Activated T-cell treated with anti-CD3 and anti-CD28 coated beads, Interleukin-2, amount 50 U/mL, for 24 hours (primary cell): ENCODE measurements at regions not wholly inside any gene's neighbourhood (a gene's known extent, or its start where the extent isn't known, plus 50 kb on each side); places are given as distances from the start of the nearest gene placed in this dataset.

Experiments used
- DNase-seq: peaks from one replicate; pipeline ENCODE4 v3.0.0-alpha.2; 2020
- H3K27ac Mint-ChIP-seq: 2 replicates; pipeline ENCODE4 v1.8.0; 2020; ENCODE audit warnings: mild to moderate bottlenecking, mixed read lengths
- H3K27me3 Mint-ChIP-seq: 2 replicates; pipeline ENCODE4 v1.8.0; 2020; ENCODE audit warnings: mixed read lengths
- H3K36me3 Mint-ChIP-seq: 2 replicates; pipeline ENCODE4 v1.8.0; 2020; ENCODE audit warnings: low read depth, mixed read lengths
- H3K4me1 Mint-ChIP-seq: 2 replicates; pipeline ENCODE4 v1.8.0; 2020; ENCODE audit warnings: low read depth, mixed read lengths
- H3K4me3 Mint-ChIP-seq: 2 replicates; pipeline ENCODE4 v1.8.0; 2020; ENCODE audit warnings: mild to moderate bottlenecking, moderate library complexity, mixed read lengths
- H3K9me3 Mint-ChIP-seq: 2 replicates; pipeline ENCODE4 v1.8.0; 2020; ENCODE audit warnings: mixed read lengths

GRCh38 chr1:83581747-83582146 lies 417.2 kb downstream of the TTLL7 start:
- Mint-ChIP-seq H3K36me3 (no peaks in the 10 kb centered on the region), H3K27ac (no peak overlapping the region), H3K9me3 (peaks cover 4% of the 10 kb centered on the region), H3K27me3 (no peaks in the 10 kb centered on the region), H3K4me1 (peaks cover 3% of the 10 kb centered on the region), H3K4me3 (no peak overlapping the region)
- DNase-seq, result no peak

- Mint-ChIP-seq H3K4me3 (no peak overlapping the region), H3K36me3 (no peaks in the 10 kb centered on the region), H3K4me1 (no peaks in the 10 kb centered on the region)
These were observed 424.1 kb downstream of the TTLL7 start for GRCh38 chr1:83574791-83575190.

GRCh38 chr1:83573776-83574175 lies 425.2 kb downstream of the TTLL7 start:
- Mint-ChIP-seq H3K4me3 (no peak overlapping the region), H3K36me3 (no peaks in the 10 kb centered on the region), H3K4me1 (no peaks in the 10 kb centered on the region), H3K27ac (no peak overlapping the region), H3K27me3 (no peaks in the 10 kb centered on the region), H3K9me3 (peaks cover 4% of the 10 kb centered on the region)
- DNase-seq, result no peak

More at GRCh38 chr1:83574791-83575190, 424.1 kb downstream of the TTLL7 start:
- no peak for DNase-seq
- Mint-ChIP-seq H3K27ac (no peak overlapping the region), H3K9me3 (peaks cover 4% of the 10 kb centered on the region), H3K27me3 (no peaks in the 10 kb centered on the region)

- Mint-ChIP-seq H3K27me3 (no peaks in the 10 kb centered on the region), H3K9me3 (peaks cover 4% of the 10 kb centered on the region), H3K4me1 (no peaks in the 10 kb centered on the region), H3K36me3 (no peaks in the 10 kb centered on the region), H3K4me3 (no peak overlapping the region), H3K27ac (no peak overlapping the region)
- DNase-seq, result no peak
These were observed 427.4 kb downstream of the TTLL7 start for GRCh38 chr1:83571536-83571935.

GRCh38 chr1:83561346-83561745 lies 437.6 kb downstream of the TTLL7 start:
- no peaks in the 10 kb centered on the region for H3K4me1 Mint-ChIP-seq
- no peaks in the 10 kb centered on the region for H3K9me3 Mint-ChIP-seq
- H3K27ac Mint-ChIP-seq, result no peak overlapping the region
- H3K27me3 Mint-ChIP-seq, result no peaks in the 10 kb centered on the region
- no peak for DNase-seq
- H3K36me3 Mint-ChIP-seq, result no peaks in the 10 kb centered on the region
- H3K4me3 Mint-ChIP-seq, result no peak overlapping the region

- Mint-ChIP-seq H3K4me1 (no peaks in the 10 kb centered on the region), H3K27ac (no peak overlapping the region), H3K27me3 (no peaks in the 10 kb centered on the region), H3K36me3 (no peaks in the 10 kb centered on the region), H3K9me3 (no peaks in the 10 kb centered on the region), H3K4me3 (no peak overlapping the region)
- no peak for DNase-seq
These were observed 439.6 kb downstream of the TTLL7 start for GRCh38 chr1:83559129-83559840.

- Mint-ChIP-seq H3K4me3 (no peak overlapping the region), H3K4me1 (no peaks in the 10 kb centered on the region), H3K9me3 (no peaks in the 10 kb centered on the region), H3K27ac (no peak overlapping the region), H3K36me3 (no peaks in the 10 kb centered on the region), H3K27me3 (no peaks in the 10 kb centered on the region)
- DNase-seq, result no peak
These were observed 443.1 kb downstream of the TTLL7 start for GRCh38 chr1:83555871-83556270.

- Mint-ChIP-seq H3K36me3 (no peaks in the 10 kb centered on the region), H3K27ac (no peak overlapping the region), H3K27me3 (no peaks in the 10 kb centered on the region), H3K4me1 (no peaks in the 10 kb centered on the region), H3K4me3 (no peak overlapping the region), H3K9me3 (no peaks in the 10 kb centered on the region)
- no peak for DNase-seq
These were observed 444.8 kb downstream of the TTLL7 start for GRCh38 chr1:83554174-83554573.

- Mint-ChIP-seq H3K9me3 (no peaks in the 10 kb centered on the region), H3K4me1 (no peaks in the 10 kb centered on the region), H3K36me3 (no peaks in the 10 kb centered on the region), H3K27ac (no peak overlapping the region), H3K4me3 (no peak overlapping the region), H3K27me3 (no peaks in the 10 kb centered on the region)
- no peak for DNase-seq
These were observed 446.1 kb downstream of the TTLL7 start for GRCh38 chr1:83552820-83553219.

- H3K27ac Mint-ChIP-seq, result no peak overlapping the region
- H3K36me3 Mint-ChIP-seq, result no peaks in the 10 kb centered on the region
- H3K9me3 Mint-ChIP-seq, result peaks cover 2% of the 10 kb centered on the region
- DNase-seq, result no peak
- H3K4me3 Mint-ChIP-seq, result no peak overlapping the region
- H3K4me1 Mint-ChIP-seq, result peaks cover 6% of the 10 kb centered on the region
- H3K27me3 Mint-ChIP-seq, result no peaks in the 10 kb centered on the region
These were observed 450.6 kb downstream of the TTLL7 start for GRCh38 chr1:83548311-83548710.

- H3K27me3 Mint-ChIP-seq, result no peaks in the 10 kb centered on the region
- H3K4me1 Mint-ChIP-seq, result peaks cover 6% of the 10 kb centered on the region
- no peaks in the 10 kb centered on the region for H3K36me3 Mint-ChIP-seq
- no peak overlapping the region for H3K27ac Mint-ChIP-seq
- no peak for DNase-seq
- H3K4me3 Mint-ChIP-seq, result no peak overlapping the region
- H3K9me3 Mint-ChIP-seq, result peaks cover 3% of the 10 kb centered on the region
These were observed 451.0 kb downstream of the TTLL7 start for GRCh38 chr1:83547901-83548300.

GRCh38 chr1:83546874-83547273 lies 452.1 kb downstream of the TTLL7 start:
- Mint-ChIP-seq H3K27ac (no peak overlapping the region), H3K36me3 (no peaks in the 10 kb centered on the region), H3K9me3 (peaks cover 3% of the 10 kb centered on the region), H3K4me3 (no peak overlapping the region), H3K4me1 (peaks cover 6% of the 10 kb centered on the region), H3K27me3 (no peaks in the 10 kb centered on the region)
- no peak for DNase-seq

- no peak overlapping the region for H3K4me3 Mint-ChIP-seq
- no peak overlapping the region for H3K27ac Mint-ChIP-seq
- H3K36me3 Mint-ChIP-seq, result no peaks in the 10 kb centered on the region
- no peak for DNase-seq
- H3K4me1 Mint-ChIP-seq, result peaks cover 6% of the 10 kb centered on the region
- H3K9me3 Mint-ChIP-seq, result peaks cover 3% of the 10 kb centered on the region
- no peaks in the 10 kb centered on the region for H3K27me3 Mint-ChIP-seq
These were observed 453.7 kb downstream of the TTLL7 start for GRCh38 chr1:83545066-83545862.

GRCh38 chr1:83543222-83543973 lies 455.5 kb downstream of the TTLL7 start:
- H3K27me3 Mint-ChIP-seq, result no peaks in the 10 kb centered on the region
- H3K27ac Mint-ChIP-seq, result no peak overlapping the region
- peaks cover 6% of the 10 kb centered on the region for H3K4me1 Mint-ChIP-seq
- H3K36me3 Mint-ChIP-seq, result no peaks in the 10 kb centered on the region
- H3K4me3 Mint-ChIP-seq, result no peak overlapping the region
- no peak for DNase-seq
- H3K9me3 Mint-ChIP-seq, result peaks cover 3% of the 10 kb centered on the region
